Progenitor cell of endocrine pancreas (in vitro differentiated cells): ENCODE measurements at regions not wholly inside any gene's neighbourhood (a gene's known extent, or its start where the extent isn't known, plus 50 kb on each side); places are given as distances from the start of the nearest gene placed in this dataset.

Experiments
- DNase-seq: peaks from one replicate; pipeline ENCODE4 v3.0.0; 2021; ENCODE audit warnings: low spot score; ENCODE audit not compliant: unreplicated experiment
- H3K27ac Mint-ChIP-seq: 2 replicates; pipeline ENCODE4 v1.8.0; 2021; ENCODE audit warnings: mild to moderate bottlenecking, moderate library complexity, mixed read lengths
- H3K27me3 Mint-ChIP-seq: 2 replicates; pipeline ENCODE4 v1.8.0; 2021; ENCODE audit warnings: mixed read lengths
- H3K36me3 Mint-ChIP-seq: 2 replicates; pipeline ENCODE4 v1.8.0; 2022; ENCODE audit warnings: mixed read lengths; ENCODE audit not compliant: insufficient read depth
- H3K4me1 Mint-ChIP-seq: 2 replicates; pipeline ENCODE4 v1.8.0; 2021; ENCODE audit warnings: low read depth, mixed read lengths
- H3K4me3 Mint-ChIP-seq: 2 replicates; pipeline ENCODE4 v1.8.0; 2021; ENCODE audit warnings: low read depth, mild to moderate bottlenecking, moderate library complexity, mixed read lengths
- H3K9me3 Mint-ChIP-seq: 2 replicates; pipeline ENCODE4 v1.8.0; 2021; ENCODE audit warnings: low read depth, mixed read lengths
- TF ChIP-seq, protein P1 (sequence below): fragments of 200-600 bp; sonication (generic); IDR thresholded peaks from one replicate; pipeline ENCODE4 v1.5.0; 2021; ENCODE audit warnings: antibody characterized with exemption, mild to moderate bottlenecking; ENCODE audit not compliant: unreplicated experiment

GRCh38 chr4:26214994-26215393, 105.8 kb upstream of the RBPJ start:
- H3K9me3 Mint-ChIP-seq, result no peaks in the 10 kb centered on the region
- no peak for DNase-seq
- peaks cover 19% of the 10 kb centered on the region for H3K27me3 Mint-ChIP-seq
- H3K4me3 Mint-ChIP-seq, result no peak overlapping the region
- TF ChIP-seq, protein P1, sequence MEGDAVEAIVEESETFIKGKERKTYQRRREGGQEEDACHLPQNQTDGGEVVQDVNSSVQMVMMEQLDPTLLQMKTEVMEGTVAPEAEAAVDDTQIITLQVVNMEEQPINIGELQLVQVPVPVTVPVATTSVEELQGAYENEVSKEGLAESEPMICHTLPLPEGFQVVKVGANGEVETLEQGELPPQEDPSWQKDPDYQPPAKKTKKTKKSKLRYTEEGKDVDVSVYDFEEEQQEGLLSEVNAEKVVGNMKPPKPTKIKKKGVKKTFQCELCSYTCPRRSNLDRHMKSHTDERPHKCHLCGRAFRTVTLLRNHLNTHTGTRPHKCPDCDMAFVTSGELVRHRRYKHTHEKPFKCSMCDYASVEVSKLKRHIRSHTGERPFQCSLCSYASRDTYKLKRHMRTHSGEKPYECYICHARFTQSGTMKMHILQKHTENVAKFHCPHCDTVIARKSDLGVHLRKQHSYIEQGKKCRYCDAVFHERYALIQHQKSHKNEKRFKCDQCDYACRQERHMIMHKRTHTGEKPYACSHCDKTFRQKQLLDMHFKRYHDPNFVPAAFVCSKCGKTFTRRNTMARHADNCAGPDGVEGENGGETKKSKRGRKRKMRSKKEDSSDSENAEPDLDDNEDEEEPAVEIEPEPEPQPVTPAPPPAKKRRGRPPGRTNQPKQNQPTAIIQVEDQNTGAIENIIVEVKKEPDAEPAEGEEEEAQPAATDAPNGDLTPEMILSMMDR, result no peak
- peaks cover 9% of the 10 kb centered on the region for H3K4me1 Mint-ChIP-seq
- no peak overlapping the region for H3K27ac Mint-ChIP-seq
- H3K36me3 Mint-ChIP-seq, result no peaks in the 10 kb centered on the region

GRCh38 chr4:26215725-26216124, 105.1 kb upstream of the RBPJ start:
- H3K27ac Mint-ChIP-seq, result no peak overlapping the region
- H3K4me3 Mint-ChIP-seq, result no peak overlapping the region
- no peaks in the 10 kb centered on the region for H3K9me3 Mint-ChIP-seq
- H3K4me1 Mint-ChIP-seq, result peaks cover 9% of the 10 kb centered on the region
- TF ChIP-seq, protein P1, result no peak
- DNase-seq, result no peak
- H3K36me3 Mint-ChIP-seq, result no peaks in the 10 kb centered on the region
- H3K27me3 Mint-ChIP-seq, result peaks cover 14% of the 10 kb centered on the region

DNA sequence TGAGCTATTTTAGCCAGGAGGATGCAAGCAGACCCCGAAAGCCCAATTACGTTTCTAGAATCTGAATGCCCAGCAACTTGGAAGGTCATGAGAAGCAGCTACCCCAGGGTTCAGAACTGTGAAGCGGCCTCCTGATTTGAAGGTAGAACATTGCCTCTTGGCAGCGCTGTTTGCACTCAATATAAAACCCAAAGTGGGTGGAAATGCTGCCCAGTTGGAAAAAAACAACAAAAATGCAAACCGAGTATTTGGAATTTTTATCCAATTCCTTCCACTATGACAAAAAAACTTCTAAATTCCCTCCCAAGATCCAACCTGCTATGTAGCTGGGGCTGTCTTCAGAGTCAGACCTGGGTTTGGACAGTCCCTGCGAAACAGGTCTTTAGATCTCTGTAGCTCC, 103.3 kb upstream of the RBPJ start:
- Mint-ChIP-seq H3K4me1 (peaks cover 9% of the 10 kb centered on the region), H3K9me3 (no peaks in the 10 kb centered on the region), H3K4me3 (no peak overlapping the region), H3K27ac (no peak overlapping the region), H3K36me3 (no peaks in the 10 kb centered on the region), H3K27me3 (peaks cover 13% of the 10 kb centered on the region)
- DNase-seq, result no peak
- TF ChIP-seq, protein P1, result no peak

- no peak for DNase-seq
- Mint-ChIP-seq H3K4me1 (peaks cover 9% of the 10 kb centered on the region), H3K27ac (no peak overlapping the region)
These were observed 102.7 kb upstream of the RBPJ start for GRCh38 chr4:26217961-26218676.

GRCh38 chr4:26218677-26219605, 101.9 kb upstream of the RBPJ start:
- DNase-seq, result no peak
- Mint-ChIP-seq H3K4me1 (peaks cover 9% of the 10 kb centered on the region), H3K27ac (no peak overlapping the region), H3K4me3 (no peak overlapping the region), H3K9me3 (no peaks in the 10 kb centered on the region), H3K36me3 (no peaks in the 10 kb centered on the region), H3K27me3 (peaks cover 5% of the 10 kb centered on the region)
- TF ChIP-seq, protein P1, result no peak

More at GRCh38 chr4:26217961-26218676, 102.7 kb upstream of the RBPJ start:
- TF ChIP-seq, protein P1, result no peak
- Mint-ChIP-seq H3K4me3 (no peak overlapping the region), H3K27me3 (peaks cover 13% of the 10 kb centered on the region), H3K9me3 (no peaks in the 10 kb centered on the region), H3K36me3 (no peaks in the 10 kb centered on the region)
